ENCODE measurements at regions not wholly inside any gene's neighbourhood (a gene's known extent, or its start where the extent isn't known, plus 50 kb on each side); places are given as distances from the start of the nearest gene placed in this dataset.
"Not testable (repeated sequence)": the region's sequence is repeated elsewhere in the genome, so short reads cannot be mapped to it uniquely, and the experiment has no call there.

DNA sequence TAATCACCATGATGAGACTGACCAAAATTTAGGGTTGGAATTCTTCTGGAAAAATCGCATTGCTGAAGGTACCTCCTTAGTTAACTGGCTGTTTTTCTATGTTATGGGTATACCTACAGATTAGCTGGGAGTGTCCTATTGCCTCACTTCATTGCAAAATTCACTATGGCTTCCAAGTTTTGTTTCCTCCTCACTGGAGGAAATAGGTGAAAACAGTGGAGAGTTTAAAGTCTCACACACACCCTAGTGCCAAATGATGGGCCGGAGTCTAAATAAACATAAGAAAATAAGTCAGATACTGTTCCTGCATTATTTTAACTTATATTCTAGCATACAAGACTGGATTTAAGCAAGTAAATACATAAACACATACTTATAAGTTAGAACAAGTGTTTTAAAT is 98.2 kb downstream of the AHR start:
- DNase-seq: no peak

DNA sequence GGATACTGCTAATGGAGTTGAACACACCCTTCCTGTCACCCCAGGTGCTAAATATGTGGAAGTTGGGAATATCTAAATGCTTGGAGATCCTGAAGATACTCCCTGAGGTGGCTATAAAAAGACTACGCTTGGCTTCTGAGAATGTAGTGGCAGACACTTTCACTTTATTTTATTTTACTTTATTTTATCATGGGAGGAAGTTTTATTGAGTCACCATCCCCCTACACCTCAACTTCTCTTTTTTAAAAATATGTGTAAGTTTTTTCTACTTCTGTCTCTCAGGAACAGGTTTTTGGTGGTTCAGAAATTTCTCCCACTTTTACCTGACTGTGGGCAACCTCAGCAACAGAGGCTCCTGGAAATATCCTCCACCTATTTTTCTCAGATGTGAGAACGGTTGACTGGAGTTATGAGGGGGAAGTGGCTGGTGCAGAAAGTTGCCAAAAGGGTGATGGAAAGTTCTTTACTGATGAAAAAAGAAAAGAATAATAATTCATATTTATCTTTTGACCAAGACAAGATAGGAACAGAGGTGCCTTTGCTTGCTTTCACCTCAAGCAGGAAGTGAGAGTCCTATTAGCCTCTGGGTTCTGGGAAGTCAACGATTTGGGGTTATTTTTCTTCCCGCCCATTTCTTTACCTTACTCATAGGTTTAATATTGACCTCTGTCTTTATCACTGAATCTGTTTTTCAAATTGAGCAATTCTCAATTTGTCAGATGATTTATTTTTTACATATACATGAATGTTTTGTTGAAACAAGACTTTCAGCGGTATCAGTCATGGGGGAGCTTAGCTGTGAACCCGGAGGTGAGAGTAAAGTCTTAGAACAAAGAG is 103.6 kb downstream of the AHR start:
- peak; percentile 38 for DNase-seq

DNA sequence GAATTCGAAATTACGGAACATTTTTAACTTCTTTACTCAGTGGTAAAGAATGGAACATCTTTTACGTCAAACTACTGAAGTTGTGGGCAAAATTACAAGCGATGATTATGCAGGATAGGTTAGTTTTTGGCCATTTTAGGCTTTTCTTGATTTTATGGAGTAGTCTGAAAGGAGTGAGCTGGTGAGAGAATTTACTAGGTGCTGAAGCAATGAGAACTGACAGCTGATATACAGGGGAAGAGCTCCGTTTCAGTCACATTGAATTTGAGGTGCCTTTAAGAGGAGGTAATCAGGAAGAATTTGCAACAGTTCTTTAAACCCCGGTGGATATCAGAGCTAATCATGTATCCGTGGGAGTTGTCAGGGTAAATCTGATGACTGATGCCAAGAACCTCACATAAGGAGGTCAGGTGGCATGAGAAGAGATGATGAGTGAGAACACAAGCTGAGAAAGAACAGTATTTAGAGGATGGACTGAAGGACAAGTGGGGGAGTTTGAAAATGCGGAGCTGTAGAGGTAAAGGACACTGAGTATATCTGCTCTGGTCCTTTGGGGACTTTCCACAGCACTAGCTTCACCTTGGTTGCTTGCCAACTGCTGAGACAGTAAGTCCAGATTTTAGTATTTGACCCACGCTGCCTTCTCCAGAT is 104.3 kb downstream of the AHR start:
- no peak for DNase-seq

DNA sequence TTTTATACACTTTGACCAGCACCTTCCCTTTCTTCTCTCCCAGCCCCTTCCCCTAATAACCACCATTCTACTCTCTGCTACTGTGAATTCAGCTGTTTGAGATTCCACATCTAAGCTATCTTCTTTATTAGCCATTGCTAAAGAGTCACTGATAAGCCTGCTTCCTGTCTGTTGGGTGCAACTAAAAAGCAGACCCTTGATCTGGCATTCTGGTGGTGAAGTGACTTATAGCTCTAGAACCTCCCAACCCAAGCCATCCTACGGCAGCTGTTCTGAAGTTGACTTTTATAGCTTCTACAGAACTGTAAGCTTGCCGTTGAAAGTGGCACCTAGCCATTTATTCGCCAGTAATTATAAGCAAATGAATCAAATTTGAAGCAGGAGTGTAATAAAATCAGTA is 105.6 kb downstream of the AHR start:
- no peak for DNase-seq

DNA sequence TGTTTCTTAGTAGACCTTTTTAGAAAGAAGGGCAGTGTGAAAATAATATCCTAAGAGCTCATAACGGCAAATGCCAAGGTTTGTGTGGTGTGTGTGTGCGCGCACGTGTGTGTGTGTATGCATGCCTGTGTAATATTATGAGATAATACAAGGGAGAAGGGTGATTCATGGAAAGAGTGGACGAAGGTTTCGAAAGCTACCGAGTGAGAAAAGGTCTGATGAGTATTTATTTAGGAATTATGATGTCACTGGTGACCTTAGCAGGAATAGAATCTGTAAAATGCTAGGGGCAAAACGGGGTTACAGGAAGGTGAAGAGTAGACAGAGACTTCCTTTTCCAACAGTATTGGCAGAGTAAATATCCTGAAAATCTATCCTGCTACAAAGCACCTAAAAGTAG is 107.3 kb downstream of the AHR start:
- DNase-seq: no peak

DNA sequence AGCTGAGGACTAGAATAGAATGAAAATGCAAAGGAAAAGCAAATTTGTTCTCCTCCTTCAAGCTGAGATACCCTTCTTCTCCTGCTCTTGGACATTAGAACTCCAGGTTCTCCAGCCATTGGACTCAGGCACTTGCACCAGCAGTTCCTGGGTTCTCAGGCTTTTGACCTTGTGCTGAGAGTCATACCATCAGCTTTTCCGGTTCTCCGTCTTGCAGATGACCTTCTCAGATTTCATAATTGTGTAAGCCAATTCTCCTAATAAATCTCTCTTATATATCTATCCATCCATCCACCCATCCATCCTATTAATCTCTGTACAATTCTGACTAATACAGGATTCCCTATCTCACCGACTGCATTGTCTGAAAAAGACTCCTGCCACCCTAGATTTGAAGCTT is 108.3 kb downstream of the AHR start:
- DNase-seq: no peak

DNA sequence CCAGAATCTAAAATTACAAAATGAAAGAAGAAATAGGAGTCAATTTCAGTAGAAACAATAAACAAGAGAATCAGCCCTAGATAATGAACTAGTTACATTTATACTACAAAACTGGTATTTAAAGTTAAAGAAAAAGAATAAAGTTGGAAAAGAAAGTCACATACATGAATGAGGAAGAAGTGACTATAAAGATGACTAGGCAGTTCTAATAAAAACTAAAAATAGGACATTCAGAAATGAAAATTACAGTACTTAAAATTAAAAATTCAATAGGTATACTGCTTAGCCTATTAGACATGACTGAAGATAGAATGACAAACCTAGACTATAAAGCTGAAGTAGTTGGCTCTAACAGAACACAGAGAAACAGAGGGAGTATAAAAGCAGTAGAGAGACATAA is 108.8 kb downstream of the AHR start:
- no peak for DNase-seq

DNA sequence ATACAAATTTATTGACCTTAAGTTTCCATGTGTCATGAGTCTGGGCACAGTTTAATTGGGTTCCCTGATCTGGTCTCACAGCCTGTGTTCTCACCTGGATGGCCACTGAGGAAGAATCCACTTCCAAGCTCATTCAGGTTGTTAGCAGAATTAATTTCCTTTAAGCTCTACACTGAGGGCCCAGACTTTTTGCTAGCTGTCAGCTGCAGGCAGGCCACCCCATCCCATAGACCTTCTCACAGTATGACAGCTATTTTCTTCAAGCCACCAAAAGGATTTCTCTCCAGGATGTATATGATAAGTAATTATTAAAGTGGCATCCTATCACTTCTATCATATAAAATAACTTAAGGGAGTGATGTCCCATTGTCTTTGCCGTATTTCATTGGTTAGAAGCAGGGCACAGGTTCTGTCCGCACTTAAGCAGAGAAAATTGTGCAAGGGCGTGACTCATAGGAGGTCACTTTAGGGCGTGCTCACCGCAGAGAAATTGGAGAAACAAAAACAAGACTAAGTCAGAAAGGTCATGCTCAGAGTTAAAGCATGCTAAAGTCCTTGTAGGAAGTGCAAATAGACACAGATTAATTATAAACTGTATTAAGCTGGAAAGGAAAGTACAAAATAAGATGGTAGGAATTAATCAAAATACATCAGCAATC is 109.9 kb downstream of the AHR start:
- DNase-seq: peak; percentile 11

DNA sequence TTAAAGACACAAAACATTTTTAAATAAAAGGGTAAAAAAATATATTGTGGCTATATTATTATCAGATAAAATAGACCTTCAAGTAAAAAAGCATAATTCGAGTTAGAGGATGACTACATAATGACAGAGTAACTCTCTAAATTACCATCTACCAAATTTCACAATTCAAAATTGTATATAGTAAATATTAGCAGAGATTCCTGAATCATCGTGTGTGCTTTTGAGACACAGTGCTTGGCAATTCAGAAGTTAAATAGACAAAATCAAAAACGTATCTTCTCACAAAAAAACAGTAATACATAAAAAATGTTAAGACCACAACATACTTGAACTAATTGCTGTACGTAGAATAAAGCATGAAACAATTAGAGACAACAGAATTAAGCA is 110.4 kb downstream of the AHR start:
- no peak for DNase-seq

DNA sequence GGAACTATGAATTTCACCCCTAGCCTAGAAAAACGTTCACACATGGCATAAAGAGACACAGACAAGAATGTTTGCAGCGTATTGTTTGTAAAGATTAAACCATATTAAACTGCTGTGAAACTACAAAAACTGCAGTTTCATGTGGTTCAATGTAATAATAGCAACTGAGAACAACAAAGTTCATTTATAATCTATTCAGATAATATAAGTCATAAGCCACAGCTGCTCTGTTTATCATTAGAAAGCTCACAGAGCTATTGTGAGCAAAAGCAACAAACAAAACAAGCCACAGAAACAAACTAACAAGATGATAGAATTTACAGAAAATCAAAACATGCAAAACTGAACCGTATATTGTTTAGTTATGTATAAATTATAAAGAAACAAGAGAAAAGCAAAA is 113.5 kb downstream of the AHR start:
- DNase-seq: no peak

DNA sequence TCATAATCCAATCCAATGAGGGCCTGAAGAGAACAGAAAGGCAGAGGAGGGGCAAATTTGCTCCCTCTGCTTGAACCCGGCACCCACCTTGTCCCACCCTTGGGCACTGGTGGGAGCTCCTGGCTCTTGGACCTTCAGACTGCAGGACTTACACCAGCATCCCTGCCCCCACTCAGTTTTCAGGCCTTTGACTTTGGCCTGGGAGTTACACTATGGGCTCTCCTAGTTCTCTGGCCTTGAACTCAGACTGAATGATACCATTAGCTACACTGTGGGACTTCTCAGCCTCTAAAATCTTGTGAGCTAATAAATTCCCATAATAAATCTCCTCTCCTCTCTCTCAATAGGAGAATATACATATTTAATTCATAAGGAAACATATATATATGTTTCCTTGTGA is 114.4 kb downstream of the AHR start:
- no peak for DNase-seq

DNA sequence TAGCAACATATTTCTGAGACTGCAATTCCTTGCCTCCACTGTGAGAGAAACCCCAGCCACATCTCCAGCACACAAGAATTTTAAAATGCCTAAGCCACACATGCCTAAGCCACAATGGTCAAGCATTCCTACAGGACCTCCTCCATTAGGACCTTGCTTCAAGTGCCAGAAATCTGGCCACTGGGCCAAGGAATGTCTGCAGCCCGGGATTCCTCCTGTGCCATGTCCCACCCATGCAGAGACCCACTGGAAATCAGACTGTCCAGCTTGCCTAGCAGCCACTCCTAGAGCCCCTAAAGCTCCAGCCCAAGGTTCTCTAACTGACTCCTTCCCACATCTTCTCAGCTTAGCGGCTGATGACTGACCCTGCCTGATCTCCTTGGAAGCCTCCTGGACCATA is 117.5 kb downstream of the AHR start:
- DNase-seq: no peak

DNA sequence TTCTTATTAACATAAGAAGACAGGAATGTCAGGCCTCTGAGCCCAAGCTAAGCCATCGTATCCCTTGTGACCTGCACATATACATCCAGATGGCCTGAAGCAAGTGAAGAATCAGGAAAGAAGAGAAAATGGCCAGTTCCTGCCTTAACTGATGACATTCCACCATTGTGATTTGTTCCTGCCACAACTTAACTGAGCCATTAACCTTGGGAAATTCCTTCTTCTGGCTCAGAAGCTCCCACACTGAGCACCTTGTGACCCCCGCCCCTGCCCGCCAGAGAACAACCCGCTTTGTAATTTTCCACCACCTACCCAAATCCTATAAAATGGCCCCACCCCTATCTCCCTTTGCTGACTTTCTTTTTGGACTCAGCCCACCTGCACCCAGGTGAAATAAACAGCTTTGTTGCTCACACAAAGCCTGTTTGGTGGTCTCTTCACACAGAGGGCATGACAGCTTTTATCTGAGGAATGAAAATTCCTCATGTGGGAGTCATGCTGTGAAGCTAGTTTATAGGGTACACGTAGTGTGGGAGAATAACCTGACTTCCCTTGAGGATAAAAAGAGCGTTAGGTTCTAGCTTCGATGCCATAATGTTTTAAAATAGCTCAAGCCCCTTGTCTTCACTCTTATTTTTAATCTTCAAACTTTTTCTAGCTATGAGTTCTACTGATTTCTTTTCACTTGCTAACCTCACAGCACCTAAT is 122.0 kb downstream of the AHR start:
- not testable (repeated sequence) for DNase-seq

DNA sequence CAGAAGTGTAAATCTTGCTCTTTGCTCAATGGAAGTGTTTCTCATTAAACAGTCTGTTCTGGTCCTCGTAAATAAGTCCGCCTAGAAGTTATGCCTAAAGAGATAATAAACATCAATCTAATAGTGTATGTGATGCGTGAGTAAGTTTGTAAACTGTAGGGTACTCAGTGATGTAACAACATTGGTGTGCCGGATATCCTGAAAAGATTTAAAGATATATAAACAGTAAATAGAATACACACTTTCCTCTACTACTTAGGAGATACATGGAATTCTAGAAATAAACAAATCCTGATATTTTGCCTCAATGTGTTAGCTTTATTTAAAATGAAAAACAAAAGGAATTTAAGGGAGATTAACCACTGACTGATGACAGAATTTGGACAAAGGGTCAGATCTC is 123.5 kb downstream of the AHR start:
- DNase-seq: no peak

DNA sequence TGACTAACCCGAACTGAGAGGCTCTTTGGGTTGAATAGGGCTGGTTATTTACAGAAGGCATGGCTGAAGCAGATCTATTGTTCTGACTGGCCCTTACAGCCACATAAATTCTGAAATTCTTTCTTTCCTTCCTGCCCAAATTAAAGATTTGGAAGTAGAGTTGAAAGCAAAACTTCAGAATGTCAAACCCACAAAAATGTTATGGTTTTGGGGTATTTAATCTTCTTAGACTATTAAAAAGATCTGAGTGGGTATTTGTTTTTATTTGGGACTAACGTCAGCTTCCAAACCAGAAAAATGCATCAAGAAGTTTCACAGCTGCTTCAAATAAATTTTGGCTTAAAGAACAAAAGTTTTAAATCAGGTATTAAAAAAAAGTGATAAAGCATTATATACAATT is 124.5 kb downstream of the AHR start:
- DNase-seq: no peak

DNA sequence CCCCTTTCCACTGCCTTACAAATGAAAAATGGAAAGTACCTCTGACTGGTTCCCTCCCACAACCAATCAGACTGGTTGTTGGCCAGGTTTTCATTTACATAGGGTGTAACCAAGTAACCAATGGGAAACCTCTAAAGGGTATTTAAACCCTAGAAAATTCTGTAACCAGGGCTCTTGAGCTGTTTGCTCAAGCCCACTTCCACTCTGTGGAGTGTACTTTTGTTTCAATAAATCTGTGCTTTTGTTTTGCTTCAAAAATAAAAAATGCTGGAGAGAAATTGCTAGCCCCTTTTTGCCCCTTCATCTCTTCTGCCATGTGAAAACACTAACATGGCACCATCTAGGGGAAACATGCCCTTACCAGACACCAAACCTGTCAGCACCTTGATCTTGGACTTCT is 129.5 kb downstream of the AHR start:
- DNase-seq: no peak

DNA sequence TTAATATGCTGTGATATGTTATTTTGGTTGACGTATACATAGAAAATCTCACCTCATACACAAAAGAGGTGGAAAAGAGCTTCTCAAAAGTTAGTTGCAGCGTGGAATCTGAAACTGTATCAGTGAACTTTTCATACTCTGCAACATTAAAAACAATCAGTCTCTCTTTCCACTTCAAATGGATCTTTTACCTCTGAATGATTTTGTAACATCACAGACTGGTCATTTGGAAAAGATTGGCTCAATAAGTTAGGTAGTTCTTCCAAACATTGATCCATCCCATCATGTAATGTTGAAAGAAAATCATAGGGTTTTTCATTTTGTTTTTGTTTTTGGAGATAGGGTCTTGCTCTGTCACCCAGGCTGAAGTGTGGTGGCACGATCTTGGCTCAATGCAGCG is 131.1 kb downstream of the AHR start:
- no peak for DNase-seq

DNA sequence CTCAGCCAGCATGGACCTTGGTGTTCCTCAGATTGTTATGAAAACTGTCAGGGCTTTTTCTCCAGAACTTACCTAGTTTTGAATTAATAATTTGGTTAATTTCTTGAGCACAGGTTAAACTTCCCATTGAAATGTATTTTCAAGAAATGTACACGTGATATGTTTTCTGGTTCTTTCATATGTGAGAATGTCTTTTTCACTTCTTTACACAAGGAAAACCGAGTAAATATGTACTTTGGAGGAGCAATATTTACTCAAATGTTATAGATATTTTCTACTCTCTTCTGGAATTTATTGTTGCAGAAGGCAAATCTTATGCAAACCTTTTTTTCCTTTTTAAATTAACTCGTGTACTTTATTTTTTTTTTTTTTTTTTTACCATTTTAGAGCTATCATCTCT is 134.3 kb downstream of the AHR start:
- no peak for DNase-seq

DNA sequence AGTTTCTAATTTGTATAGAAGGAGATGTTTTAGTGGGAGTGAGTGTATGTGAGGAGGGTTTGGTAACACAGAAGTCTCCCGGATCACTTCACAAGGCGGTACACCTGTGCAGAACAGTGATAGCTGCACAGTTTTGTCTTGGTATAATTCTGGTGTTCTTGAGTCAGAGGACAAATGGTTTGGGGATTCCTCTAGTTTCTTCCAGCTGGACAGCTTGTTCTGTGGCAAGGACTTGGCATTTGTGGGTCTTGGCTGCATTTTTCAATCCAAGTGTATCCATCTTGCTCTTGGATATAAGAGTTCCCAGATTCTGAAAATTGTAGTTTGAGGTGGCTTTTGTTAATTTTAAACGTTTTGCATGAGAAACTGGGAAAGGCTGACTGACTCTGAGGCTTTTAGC is 135.7 kb downstream of the AHR start:
- no peak for DNase-seq

DNA sequence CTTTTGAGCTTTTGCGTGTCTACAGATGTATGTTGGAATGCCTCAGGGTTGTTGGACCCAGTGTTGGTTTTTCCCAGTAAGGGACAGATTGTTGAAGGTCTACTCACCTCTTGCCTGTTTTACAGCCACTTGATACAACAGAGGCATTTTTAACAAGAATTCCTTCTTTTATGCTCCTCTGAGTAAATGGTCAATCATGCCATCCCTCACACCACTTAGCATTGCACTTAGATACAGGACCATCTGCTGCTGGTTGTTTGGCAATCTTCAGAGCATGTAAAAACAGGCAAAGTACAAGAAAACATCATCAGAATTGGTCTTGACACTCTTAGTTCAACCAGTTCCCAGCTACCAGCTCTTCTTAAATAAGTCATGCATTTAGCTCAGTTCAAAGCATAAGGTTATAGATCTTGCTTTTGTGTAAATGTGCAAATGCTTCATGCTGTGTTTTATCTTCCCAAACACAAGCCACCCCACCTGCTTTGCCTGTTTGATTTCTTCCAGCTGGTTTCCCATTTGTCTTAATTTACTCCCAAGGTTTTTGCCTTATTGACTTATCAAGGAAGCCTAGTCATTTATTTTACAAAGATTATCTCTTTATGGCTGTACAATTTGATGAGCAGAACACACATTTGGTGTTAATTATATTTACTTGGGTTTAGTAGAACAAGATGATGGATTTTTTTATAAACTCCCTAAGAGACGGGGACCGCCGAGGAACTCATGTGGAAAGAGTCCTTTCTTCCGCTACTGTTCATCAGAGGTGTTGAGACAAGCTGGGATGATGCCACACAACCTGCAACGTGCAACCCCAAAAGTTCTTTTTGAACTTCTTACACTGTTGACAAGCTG is 136.6 kb downstream of the AHR start:
- DNase-seq: no peak

DNA sequence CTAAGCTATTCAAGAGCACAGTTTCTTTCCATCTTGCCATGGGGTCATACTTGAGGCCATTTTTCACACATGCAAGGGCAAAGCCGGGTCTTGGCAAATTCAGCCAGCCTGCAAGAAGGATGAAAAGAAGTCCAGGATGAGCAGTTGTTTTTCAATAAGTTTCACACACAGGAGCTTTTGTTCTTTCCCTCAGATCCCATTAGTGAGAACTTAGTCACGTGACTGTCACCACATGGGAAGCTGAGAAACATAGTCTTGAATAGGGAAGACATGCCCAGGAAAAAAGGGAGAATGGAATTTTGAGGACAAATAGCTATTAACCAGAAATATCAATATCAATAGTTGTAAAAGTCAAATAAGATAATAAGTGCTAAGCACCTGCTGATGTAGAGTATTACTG is 137.7 kb downstream of the AHR start:
- DNase-seq: no peak

DNA sequence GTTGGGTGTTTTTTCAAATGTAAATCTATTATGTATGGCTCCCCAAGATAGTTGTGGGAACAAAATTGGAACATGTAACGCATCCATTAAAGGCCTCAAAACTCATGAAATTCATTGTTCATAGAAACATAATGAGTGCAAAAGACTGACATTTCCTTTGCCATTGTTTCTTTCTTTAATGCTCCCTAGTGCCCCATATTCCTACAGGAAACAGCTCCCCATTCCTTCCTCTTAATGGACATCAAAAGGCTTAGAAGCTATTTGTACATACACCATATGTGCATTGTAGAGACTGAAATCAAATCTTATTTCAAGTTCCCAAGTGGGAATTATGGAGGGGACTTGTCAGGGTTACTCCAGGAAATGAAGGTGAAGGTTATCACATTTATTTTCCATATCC is 139.1 kb downstream of the AHR start:
- DNase-seq: no peak
